ENCODE measurements at regions not wholly inside any gene's neighbourhood (a gene's known extent, or its start where the extent isn't known, plus 50 kb on each side); places are given as distances from the start of the nearest gene placed in this dataset.

GRCh38 chr4:89486673-89487072 is 179.1 kb upstream of the GPRIN3 start:
- no peak for DNase-seq (ENCODE audit: low read depth)
- TF ChIP-seq, protein P1, sequence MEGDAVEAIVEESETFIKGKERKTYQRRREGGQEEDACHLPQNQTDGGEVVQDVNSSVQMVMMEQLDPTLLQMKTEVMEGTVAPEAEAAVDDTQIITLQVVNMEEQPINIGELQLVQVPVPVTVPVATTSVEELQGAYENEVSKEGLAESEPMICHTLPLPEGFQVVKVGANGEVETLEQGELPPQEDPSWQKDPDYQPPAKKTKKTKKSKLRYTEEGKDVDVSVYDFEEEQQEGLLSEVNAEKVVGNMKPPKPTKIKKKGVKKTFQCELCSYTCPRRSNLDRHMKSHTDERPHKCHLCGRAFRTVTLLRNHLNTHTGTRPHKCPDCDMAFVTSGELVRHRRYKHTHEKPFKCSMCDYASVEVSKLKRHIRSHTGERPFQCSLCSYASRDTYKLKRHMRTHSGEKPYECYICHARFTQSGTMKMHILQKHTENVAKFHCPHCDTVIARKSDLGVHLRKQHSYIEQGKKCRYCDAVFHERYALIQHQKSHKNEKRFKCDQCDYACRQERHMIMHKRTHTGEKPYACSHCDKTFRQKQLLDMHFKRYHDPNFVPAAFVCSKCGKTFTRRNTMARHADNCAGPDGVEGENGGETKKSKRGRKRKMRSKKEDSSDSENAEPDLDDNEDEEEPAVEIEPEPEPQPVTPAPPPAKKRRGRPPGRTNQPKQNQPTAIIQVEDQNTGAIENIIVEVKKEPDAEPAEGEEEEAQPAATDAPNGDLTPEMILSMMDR (IDR thresholded peaks at IDR 0.05; ENCODE audit: insufficient read depth, low read depth, low read length) = no peak
- H3K4me3 ChIP-seq (ENCODE audit: low read depth, low read length) = no peak overlapping the region

GRCh38 chr4:89486042-89486441 is 178.4 kb upstream of the GPRIN3 start:
- peak; percentile 59 for DNase-seq (ENCODE audit: low read depth)
- H3K4me3 ChIP-seq (ENCODE audit: low read depth, low read length) = no peak overlapping the region
- TF ChIP-seq, protein P1 (IDR thresholded peaks at IDR 0.05; ENCODE audit: insufficient read depth, low read depth, low read length) = peak; percentile 60

DNA sequence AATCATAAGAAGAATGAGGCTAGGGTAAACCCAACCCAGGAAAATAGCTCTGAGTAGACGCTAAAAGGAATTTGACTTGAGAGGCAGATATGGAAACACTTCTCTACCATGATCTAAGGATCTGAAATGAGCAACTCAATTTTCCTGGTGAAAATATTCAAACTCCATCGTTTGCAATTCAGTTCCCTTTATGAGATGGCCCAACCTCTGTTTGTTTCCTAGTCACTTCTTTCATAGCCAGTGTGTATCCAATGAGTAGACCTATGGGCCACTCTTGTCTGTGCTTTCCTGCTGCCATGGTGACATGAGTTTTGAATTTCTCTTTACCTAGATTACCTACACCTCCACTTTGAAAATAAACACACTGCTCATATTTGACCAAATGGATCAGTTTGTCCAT is 176.2 kb upstream of the GPRIN3 start:
- H3K4me3 ChIP-seq (ENCODE audit: low read depth, low read length) = no peak overlapping the region
- DNase-seq (ENCODE audit: low read depth) = no peak
- TF ChIP-seq, protein P1 (IDR thresholded peaks at IDR 0.05; ENCODE audit: insufficient read depth, low read depth, low read length) = no peak

- TF ChIP-seq, protein P1 (IDR thresholded peaks at IDR 0.05; ENCODE audit: insufficient read depth, low read depth, low read length) = no peak
- DNase-seq (ENCODE audit: low read depth) = no peak
- H3K4me3 ChIP-seq (ENCODE audit: low read depth, low read length) = no peak overlapping the region
These were observed 175.5 kb upstream of the GPRIN3 start for GRCh38 chr4:89482926-89483595.

DNA sequence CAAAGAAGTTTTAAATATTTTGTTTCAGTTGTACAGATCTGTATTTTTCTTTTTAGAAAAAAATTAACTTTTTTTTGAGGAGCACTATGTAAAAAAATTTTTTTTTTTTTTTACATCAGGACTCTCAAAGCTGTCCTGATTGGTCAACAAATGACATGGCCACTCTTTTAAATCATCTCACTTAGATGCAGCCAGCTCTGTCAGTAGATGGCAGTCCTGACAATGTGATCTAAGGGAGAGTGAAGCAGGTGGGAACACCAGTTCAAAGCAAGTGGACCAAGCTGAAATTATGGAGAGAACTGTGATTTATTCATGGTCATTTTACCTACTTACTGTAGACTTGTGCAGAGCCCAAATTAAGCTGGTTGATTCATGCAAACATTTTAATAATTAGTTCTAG is 174.7 kb upstream of the GPRIN3 start:
- peak; percentile 54 for DNase-seq (ENCODE audit: low read depth)
- TF ChIP-seq, protein P1 (IDR thresholded peaks at IDR 0.05; ENCODE audit: insufficient read depth, low read depth, low read length) = peak; percentile 46
- H3K4me3 ChIP-seq (ENCODE audit: low read depth, low read length) = no peak overlapping the region

- DNase-seq (ENCODE audit: low read depth) = peak; percentile 97
- no peak overlapping the region for H3K4me3 ChIP-seq (ENCODE audit: low read depth, low read length)
- TF ChIP-seq, protein P1 (IDR thresholded peaks at IDR 0.05; ENCODE audit: insufficient read depth, low read depth, low read length) = no peak
These were observed 162.4 kb upstream of the GPRIN3 start for GRCh38 chr4:89469930-89470375.

- H3K4me3 ChIP-seq (ENCODE audit: low read depth, low read length) = no peak overlapping the region
- TF ChIP-seq, protein P1 (IDR thresholded peaks at IDR 0.05; ENCODE audit: insufficient read depth, low read depth, low read length) = no peak
- DNase-seq (ENCODE audit: low read depth) = peak; percentile 51
These were observed 161.9 kb upstream of the GPRIN3 start for GRCh38 chr4:89469516-89469915.
